ENCODE measurements at regions not wholly inside any gene's neighbourhood (a gene's known extent, or its start where the extent isn't known, plus 50 kb on each side); places are given as distances from the start of the nearest gene placed in this dataset.
"Not testable (repeated sequence)": the region's sequence is repeated elsewhere in the genome, so short reads cannot be mapped to it uniquely, and the experiment has no call there.

DNA sequence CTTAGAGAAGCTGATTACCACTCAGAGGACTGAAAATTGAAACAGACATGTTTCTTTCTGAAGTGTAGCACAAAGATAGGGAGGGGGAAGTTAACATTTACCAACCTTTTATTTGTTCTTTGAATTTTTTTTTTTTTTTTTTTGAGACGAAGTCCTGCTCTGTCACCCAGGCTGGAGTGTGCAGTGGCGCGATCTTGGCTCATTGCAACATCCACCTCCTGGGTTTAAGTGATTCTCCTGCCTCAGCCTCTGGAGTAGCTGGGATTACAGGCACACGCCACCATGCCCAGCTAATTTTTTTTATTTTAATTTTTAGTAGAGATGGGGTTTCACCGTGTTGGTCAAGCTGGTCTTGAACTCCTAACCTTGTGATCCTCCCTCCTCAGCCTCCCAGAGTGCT, 87.8 kb upstream of the AKAP13 start:
- TF ChIP-seq, protein P1, sequence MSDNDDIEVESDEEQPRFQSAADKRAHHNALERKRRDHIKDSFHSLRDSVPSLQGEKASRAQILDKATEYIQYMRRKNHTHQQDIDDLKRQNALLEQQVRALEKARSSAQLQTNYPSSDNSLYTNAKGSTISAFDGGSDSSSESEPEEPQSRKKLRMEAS (IDR thresholded peaks at IDR 0.05), result not testable (repeated sequence)
- TF ChIP-seq, protein P2, sequence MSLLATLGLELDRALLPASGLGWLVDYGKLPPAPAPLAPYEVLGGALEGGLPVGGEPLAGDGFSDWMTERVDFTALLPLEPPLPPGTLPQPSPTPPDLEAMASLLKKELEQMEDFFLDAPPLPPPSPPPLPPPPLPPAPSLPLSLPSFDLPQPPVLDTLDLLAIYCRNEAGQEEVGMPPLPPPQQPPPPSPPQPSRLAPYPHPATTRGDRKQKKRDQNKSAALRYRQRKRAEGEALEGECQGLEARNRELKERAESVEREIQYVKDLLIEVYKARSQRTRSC (CRISPR knock-in tag; IDR thresholded peaks at IDR 0.05; ENCODE audit: low read depth), result not testable (repeated sequence)
- not testable (repeated sequence) for TF ChIP-seq ATF7-NPFF (CRISPR knock-in tag; IDR thresholded peaks at IDR 0.05; ENCODE audit: low read depth)
- TF ChIP-seq, protein P3, sequence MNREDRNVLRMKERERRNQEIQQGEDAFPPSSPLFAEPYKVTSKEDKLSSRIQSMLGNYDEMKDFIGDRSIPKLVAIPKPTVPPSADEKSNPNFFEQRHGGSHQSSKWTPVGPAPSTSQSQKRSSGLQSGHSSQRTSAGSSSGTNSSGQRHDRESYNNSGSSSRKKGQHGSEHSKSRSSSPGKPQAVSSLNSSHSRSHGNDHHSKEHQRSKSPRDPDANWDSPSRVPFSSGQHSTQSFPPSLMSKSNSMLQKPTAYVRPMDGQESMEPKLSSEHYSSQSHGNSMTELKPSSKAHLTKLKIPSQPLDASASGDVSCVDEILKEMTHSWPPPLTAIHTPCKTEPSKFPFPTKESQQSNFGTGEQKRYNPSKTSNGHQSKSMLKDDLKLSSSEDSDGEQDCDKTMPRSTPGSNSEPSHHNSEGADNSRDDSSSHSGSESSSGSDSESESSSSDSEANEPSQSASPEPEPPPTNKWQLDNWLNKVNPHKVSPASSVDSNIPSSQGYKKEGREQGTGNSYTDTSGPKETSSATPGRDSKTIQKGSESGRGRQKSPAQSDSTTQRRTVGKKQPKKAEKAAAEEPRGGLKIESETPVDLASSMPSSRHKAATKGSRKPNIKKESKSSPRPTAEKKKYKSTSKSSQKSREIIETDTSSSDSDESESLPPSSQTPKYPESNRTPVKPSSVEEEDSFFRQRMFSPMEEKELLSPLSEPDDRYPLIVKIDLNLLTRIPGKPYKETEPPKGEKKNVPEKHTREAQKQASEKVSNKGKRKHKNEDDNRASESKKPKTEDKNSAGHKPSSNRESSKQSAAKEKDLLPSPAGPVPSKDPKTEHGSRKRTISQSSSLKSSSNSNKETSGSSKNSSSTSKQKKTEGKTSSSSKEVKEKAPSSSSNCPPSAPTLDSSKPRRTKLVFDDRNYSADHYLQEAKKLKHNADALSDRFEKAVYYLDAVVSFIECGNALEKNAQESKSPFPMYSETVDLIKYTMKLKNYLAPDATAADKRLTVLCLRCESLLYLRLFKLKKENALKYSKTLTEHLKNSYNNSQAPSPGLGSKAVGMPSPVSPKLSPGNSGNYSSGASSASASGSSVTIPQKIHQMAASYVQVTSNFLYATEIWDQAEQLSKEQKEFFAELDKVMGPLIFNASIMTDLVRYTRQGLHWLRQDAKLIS (CRISPR knock-in tag; IDR thresholded peaks at IDR 0.05), result not testable (repeated sequence)
